CD4-positive, alpha-beta T cell (primary cell): ENCODE measurements at regions not wholly inside any gene's neighbourhood (a gene's known extent, or its start where the extent isn't known, plus 50 kb on each side); places are given as distances from the start of the nearest gene placed in this dataset.

ENCODE experiments used
- ATAC-seq: fragments of 200-7000 bp; cut with Tn5 transposase; one replicate; pipeline ENCODE4 v1.10.0; 2022; ENCODE audit warnings: mild to moderate bottlenecking; ENCODE audit not compliant: poor library complexity
- CTCF ChIA-PET: fragments of 350-600 bp; sonication (Branson Sonifier 250); formaldehyde crosslinking; loops from one replicate; lab custom pipeline; 2021; ENCODE audit warnings: antibody characterized with exemption, inconsistent platforms; lab: Charles Lee
- POLR2A ChIA-PET: fragments of 350-600 bp; sonication (Branson Sonifier 250); formaldehyde crosslinking; loops from one replicate; lab custom pipeline; 2021; ENCODE audit warnings: antibody characterized with exemption, inconsistent platforms; lab: Charles Lee
- DNase-seq, 14 experiments: peaks; one replicate each; pipeline ENCODE4 v3.0.0-alpha.2; 2013 to 2020; ENCODE audit warnings: mixed read lengths in 2 of 14
- H3K27ac ChIP-seq, 2 donors: one replicate each; pipeline versions ENCODE4 v1.5.1 to v1.7.0; 2013; ENCODE audit warnings: low read length in 2 of 2, low read depth in 1 of 2, mild to moderate bottlenecking in 1 of 2
- H3K27me3 ChIP-seq, 2 experiments: 1 replicate in 1 of 2; 2 replicates in 1 of 2; pipeline versions ENCODE4 v1.6.1 to v1.7.0; 2013; ENCODE audit warnings: low read length in 2 of 2, control low read depth in 1 of 2, mild to moderate bottlenecking in 1 of 2, moderate library complexity in 1 of 2; ENCODE audit not compliant: insufficient read depth in 2 of 2, control insufficient read depth in 1 of 2
- H3K36me3 ChIP-seq: one replicate; pipeline ENCODE4 v1.6.1; 2013; ENCODE audit warnings: low read length, control low read depth; ENCODE audit not compliant: insufficient read depth
- H3K4me1 ChIP-seq: one replicate; pipeline ENCODE4 v1.6.1; 2013; ENCODE audit warnings: low read length, control low read depth; ENCODE audit not compliant: insufficient read depth
- H3K4me3 ChIP-seq: one replicate; pipeline ENCODE4 v1.5.1; 2013; ENCODE audit warnings: mild to moderate bottlenecking, low read length, moderate library complexity
- H3K9me3 ChIP-seq, 2 experiments: 1 replicate in 1 of 2; 2 replicates in 1 of 2; pipeline versions ENCODE4 v1.6.1 to v1.7.0; 2013; ENCODE audit warnings: low read length in 2 of 2, mild to moderate bottlenecking in 2 of 2, control low read depth in 1 of 2, moderate library complexity in 1 of 2; ENCODE audit not compliant: control insufficient read depth in 1 of 2, insufficient read depth in 1 of 2
- H3K27ac Mint-ChIP-seq: one replicate; pipeline ENCODE4 v1.8.0; 2020; ENCODE audit warnings: mixed read lengths
- H3K27me3 Mint-ChIP-seq: one replicate; pipeline ENCODE4 v1.8.0; 2021; ENCODE audit warnings: mixed read lengths
- H3K36me3 Mint-ChIP-seq: one replicate; pipeline ENCODE4 v1.8.0; 2021; ENCODE audit warnings: low read depth, mixed read lengths
- H3K4me1 Mint-ChIP-seq: one replicate; pipeline ENCODE4 v1.8.0; 2021; ENCODE audit warnings: low read depth, mixed read lengths
- H3K4me3 Mint-ChIP-seq: one replicate; pipeline ENCODE4 v1.8.0; 2020; ENCODE audit warnings: mild to moderate bottlenecking, mixed read lengths
- H3K9me3 Mint-ChIP-seq: one replicate; pipeline ENCODE4 v1.8.0; 2020; ENCODE audit warnings: mixed read lengths
- intact Hi-C, 2 experiments: fragments of 100-400 bp; cut with DNase I in 1 of 2; cut with micrococcal nuclease in 1 of 2; formaldehyde crosslinking; loops; one replicate each; pipeline versions ENCODE4 v1.15.1 to v1.9.0; 2023 to 2025; cut with DNase I, micrococcal nuclease
- TF ChIP-seq, protein P1 (sequence below): fragments of 200-600 bp; IDR thresholded peaks from one replicate; pipeline ENCODE4 v1.8.0; 2022; ENCODE audit warnings: antibody characterized with exemption, mild to moderate bottlenecking

DNA sequence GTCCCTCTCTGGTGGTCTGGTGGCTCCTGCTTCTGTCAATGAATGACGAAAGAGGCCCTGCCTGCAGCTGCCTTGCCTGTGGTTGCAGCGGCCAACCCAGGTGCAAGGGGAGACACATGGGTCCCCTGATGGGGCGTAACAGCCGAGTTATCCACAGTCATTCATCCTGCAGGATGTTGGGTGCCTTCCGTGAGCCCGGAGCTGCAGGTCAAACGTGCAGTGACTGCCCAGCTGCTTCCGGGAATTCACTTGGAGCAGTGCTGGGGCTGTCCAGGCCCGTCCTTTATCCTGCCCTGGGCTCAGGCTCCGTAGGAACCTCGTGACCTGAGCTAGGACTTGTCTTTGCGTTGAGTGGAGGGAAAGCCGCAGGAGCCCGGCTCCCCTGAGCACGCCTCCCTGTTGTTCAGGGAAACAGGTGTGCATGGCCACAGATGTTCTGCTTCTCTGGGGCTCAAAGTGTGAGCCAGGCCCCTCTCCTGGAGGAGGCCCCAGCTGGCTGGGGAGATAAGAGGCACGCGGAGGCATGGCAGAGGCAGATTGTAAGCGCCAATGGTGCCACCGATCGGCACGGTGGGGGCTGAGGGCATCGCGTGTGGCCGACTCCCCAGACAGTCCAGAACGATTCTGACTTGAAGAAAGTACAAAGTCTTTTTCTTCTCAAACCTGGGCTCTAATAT, 635.4 kb downstream of the BRD1 start:
- ATAC-seq: no peak
- CTCF ChIA-PET: no interaction called here

DNA sequence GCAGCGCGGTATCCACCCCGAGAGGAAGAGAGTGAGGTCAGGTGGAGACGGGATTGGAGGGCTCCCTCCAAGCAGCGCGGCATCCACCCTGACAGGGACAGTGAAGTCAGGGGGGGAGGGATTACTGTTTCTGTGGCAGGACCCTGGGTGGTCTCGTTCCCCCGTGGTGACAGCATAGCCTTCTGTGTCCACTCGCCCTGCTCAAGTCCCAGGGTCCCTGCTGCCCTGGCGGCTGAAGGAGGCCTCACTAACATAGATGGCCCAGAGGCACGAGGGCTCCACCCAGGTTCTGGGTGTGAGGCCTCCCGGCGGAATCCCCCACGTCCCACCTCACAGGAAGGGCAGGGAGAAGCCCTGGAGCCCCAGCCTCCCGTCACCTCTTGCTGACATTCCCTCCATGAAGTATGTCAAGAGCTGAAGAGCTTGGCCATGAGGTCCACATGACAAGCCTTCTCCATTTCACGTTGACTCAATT, 636.1 kb downstream of the BRD1 start:
- H3K27ac Mint-ChIP-seq: no peak overlapping the region
- DNase-seq (no peak), ATAC-seq (no peak)
- no peak overlapping the region for H3K4me3 ChIP-seq
- H3K9me3 ChIP-seq: peaks cover 0 to 19% of the 10 kb centered on the region in 2 experiments
- H3K4me1 ChIP-seq: no peaks in the 10 kb centered on the region
- H3K4me1 Mint-ChIP-seq: no peaks in the 10 kb centered on the region
- CTCF ChIA-PET: interaction anchor here (0.6 kb wide), 1 partner anchor 36 kb away, joined by 4 read pairs; no protein-coding TSS in a partner anchor
- peaks cover 15% of the 10 kb centered on the region for H3K27me3 Mint-ChIP-seq
- H3K4me3 Mint-ChIP-seq: no peak overlapping the region
- H3K36me3 ChIP-seq: no peaks in the 10 kb centered on the region
- no peaks in the 10 kb centered on the region for H3K36me3 Mint-ChIP-seq
- TF ChIP-seq, protein P1, sequence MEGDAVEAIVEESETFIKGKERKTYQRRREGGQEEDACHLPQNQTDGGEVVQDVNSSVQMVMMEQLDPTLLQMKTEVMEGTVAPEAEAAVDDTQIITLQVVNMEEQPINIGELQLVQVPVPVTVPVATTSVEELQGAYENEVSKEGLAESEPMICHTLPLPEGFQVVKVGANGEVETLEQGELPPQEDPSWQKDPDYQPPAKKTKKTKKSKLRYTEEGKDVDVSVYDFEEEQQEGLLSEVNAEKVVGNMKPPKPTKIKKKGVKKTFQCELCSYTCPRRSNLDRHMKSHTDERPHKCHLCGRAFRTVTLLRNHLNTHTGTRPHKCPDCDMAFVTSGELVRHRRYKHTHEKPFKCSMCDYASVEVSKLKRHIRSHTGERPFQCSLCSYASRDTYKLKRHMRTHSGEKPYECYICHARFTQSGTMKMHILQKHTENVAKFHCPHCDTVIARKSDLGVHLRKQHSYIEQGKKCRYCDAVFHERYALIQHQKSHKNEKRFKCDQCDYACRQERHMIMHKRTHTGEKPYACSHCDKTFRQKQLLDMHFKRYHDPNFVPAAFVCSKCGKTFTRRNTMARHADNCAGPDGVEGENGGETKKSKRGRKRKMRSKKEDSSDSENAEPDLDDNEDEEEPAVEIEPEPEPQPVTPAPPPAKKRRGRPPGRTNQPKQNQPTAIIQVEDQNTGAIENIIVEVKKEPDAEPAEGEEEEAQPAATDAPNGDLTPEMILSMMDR: no peak
- no peak overlapping the region for H3K27ac ChIP-seq
- POLR2A ChIA-PET: no interaction called here
- H3K9me3 Mint-ChIP-seq: no peaks in the 10 kb centered on the region
- peaks cover 0 to 2% of the 10 kb centered on the region in 2 experiments for H3K27me3 ChIP-seq
- intact Hi-C loops: no loop called here

More for the DNA sequence above, 635.4 kb downstream of the BRD1 start:
- TF ChIP-seq, protein P1: no peak
- Histone ChIP-seq H3K9me3 (peaks cover 0 to 15% of the 10 kb centered on the region in 2 experiments), H3K4me3 (no peak overlapping the region), H3K27ac (no peak overlapping the region), H3K27me3 (peaks cover 0 to 2% of the 10 kb centered on the region in 2 experiments), H3K36me3 (no peaks in the 10 kb centered on the region), H3K4me1 (no peaks in the 10 kb centered on the region)
- intact Hi-C loops: no loop called here
- POLR2A ChIA-PET: no interaction called here
- Mint-ChIP-seq H3K36me3 (no peaks in the 10 kb centered on the region), H3K4me3 (no peak overlapping the region), H3K9me3 (no peaks in the 10 kb centered on the region), H3K27me3 (peaks cover 11% of the 10 kb centered on the region), H3K4me1 (no peaks in the 10 kb centered on the region), H3K27ac (no peak overlapping the region)
- DNase-seq: no peak

DNA sequence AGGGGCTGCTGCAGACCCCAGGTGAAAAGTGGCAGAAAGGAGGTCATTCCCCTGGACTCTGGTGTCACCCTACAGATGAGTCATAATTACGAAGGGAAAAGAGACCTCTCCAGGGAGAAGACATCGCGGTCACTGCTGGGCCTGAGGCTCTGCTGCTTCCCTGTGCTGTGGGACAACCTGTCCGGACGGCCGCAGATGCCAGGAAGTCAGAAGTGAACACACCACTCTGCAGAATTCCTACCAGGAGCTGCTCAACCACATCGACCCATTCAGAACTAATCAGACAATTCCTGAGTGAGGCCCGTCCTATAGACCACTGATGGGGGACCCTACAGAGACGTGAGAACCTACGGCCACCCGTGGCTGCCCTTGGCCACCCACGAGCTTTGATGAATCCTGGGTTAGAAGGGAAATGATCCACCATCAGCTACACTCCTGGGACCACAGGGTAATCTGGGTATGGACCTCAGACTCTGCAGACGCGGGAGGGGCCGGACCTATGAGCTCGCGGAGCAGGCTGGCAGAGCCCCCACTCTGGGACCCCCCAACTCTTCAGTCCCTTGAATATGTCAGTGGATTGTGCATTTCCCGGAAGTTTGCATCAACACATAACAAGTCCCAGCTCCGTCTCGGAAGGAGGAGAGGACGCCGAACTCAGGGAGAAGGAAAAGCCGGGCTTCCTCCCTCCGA, 636.7 kb downstream of the BRD1 start:
- Mint-ChIP-seq H3K4me1 (no peaks in the 10 kb centered on the region), H3K27ac (no peak overlapping the region), H3K27me3 (peaks cover 18% of the 10 kb centered on the region), H3K4me3 (no peak overlapping the region), H3K36me3 (no peaks in the 10 kb centered on the region), H3K9me3 (no peaks in the 10 kb centered on the region)
- intact Hi-C loops: no loop called here
- Histone ChIP-seq H3K36me3 (no peaks in the 10 kb centered on the region), H3K27ac (no peak overlapping the region), H3K4me1 (no peaks in the 10 kb centered on the region), H3K27me3 (peaks cover 0 to 2% of the 10 kb centered on the region in 2 experiments), H3K9me3 (peaks cover 0 to 21% of the 10 kb centered on the region in 2 experiments), H3K4me3 (no peak overlapping the region)
- DNase-seq: no peak
- ChIA-PET CTCF (interaction anchor here (0.6 kb wide), 1 partner anchor 37 kb away, joined by 4 read pairs; no protein-coding TSS in a partner anchor), POLR2A (no interaction called here)
- TF ChIP-seq, protein P1: no peak
- ATAC-seq: no peak
